ENCODE measurements at regions not wholly inside any gene's neighbourhood (a gene's known extent, or its start where the extent isn't known, plus 50 kb on each side); places are given as distances from the start of the nearest gene placed in this dataset.

DNA sequence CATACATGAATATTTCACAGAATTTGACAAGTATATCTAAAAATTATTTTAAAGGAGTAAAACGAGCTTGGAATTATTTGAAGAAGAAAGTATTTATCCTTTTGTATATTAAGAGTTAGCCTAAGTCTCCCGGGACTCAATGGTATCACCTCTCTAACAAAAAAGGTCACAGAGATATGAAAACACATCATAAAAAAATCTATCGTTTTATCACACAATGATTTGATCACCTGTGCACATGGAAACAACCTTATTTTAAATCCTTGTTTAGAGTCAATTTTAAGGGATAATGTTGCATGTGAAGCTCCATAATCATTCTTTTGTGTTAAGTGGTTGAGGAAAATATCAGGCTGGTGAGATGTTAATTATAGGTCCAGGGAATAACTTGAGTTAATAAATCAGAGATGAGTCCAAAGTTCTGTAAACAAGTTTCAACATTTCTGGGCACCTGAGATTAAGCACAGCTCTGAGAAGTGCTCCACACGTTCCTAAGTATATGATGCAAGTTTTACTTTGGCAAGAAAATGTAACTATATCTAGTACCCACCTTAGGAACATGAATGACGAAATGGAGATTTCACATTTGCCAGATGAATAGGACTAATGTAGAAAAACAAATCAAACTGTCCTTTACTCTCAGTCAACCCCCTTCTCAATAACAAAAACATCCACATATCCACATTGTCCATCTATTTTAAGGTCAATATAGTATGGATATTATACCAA, 148.5 kb upstream of the AKR1E2 start:
- TF ChIP-seq, protein P1, sequence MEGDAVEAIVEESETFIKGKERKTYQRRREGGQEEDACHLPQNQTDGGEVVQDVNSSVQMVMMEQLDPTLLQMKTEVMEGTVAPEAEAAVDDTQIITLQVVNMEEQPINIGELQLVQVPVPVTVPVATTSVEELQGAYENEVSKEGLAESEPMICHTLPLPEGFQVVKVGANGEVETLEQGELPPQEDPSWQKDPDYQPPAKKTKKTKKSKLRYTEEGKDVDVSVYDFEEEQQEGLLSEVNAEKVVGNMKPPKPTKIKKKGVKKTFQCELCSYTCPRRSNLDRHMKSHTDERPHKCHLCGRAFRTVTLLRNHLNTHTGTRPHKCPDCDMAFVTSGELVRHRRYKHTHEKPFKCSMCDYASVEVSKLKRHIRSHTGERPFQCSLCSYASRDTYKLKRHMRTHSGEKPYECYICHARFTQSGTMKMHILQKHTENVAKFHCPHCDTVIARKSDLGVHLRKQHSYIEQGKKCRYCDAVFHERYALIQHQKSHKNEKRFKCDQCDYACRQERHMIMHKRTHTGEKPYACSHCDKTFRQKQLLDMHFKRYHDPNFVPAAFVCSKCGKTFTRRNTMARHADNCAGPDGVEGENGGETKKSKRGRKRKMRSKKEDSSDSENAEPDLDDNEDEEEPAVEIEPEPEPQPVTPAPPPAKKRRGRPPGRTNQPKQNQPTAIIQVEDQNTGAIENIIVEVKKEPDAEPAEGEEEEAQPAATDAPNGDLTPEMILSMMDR (IDR thresholded peaks at IDR 0.05; ENCODE audit: low read depth, low read length, missing input control) = no peak
- TF ChIP-seq, protein P2, sequence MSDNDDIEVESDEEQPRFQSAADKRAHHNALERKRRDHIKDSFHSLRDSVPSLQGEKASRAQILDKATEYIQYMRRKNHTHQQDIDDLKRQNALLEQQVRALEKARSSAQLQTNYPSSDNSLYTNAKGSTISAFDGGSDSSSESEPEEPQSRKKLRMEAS (IDR thresholded peaks at IDR 0.05) = no peak
- peak; percentile 23 to 26 for TF ChIP-seq HNF4A (conservative IDR thresholded peaks at IDR 0.05)

All from liver (tissue), 3 donors.